ENCODE measurements at regions not wholly inside any gene's neighbourhood (a gene's known extent, or its start where the extent isn't known, plus 50 kb on each side); places are given as distances from the start of the nearest gene placed in this dataset.

- Histone ChIP-seq H3K27me3 (ENCODE audit: control insufficient read depth in 1 of 2, insufficient read depth in 2 of 2, low read length in 2 of 2) (no peaks in the 10 kb centered on the region; a peak in 1 of 5 replicates), H3K4me1 (ENCODE audit: insufficient read depth, low read length) (no peaks in the 10 kb centered on the region), H3K4me2 (ENCODE audit: low read depth, low read length) (no peak overlapping the region), H3K27ac (ENCODE audit: extremely low read length, insufficient read depth, low read length) (no peak overlapping the region), H3K4me3 (replicated peaks in 1 of 3; ENCODE audit: insufficient read depth in 1 of 3, low read depth in 2 of 3, low read length in 3 of 3) (no peak overlapping the region), H3K36me3 (replicated peaks in 1 of 2; ENCODE audit: control insufficient read depth in 1 of 2, insufficient read depth in 2 of 2, low read length in 2 of 2) (no peaks in the 10 kb centered on the region), H2AFZ (ENCODE audit: low read length) (no peak overlapping the region), H3K9ac (ENCODE audit: insufficient read depth, low read depth, low read length) (no peak overlapping the region), H3K79me2 (ENCODE audit: insufficient read depth, low read length) (no peaks in the 10 kb centered on the region), H4K20me1 (ENCODE audit: insufficient read depth, low read length) (no peaks in the 10 kb centered on the region), H3K9me3 (ENCODE audit: low read length) (no peaks in the 10 kb centered on the region)
- FAIRE-seq (no peak), ATAC-seq (no peak), DNase-seq (ENCODE audit: low spot score) (no peak)
- intact Hi-C loops (cut with micrococcal nuclease; ENCODE audit: unreplicated experiment) (no loop called here), in situ Hi-C loops (cut with HindIII; ENCODE audit: extremely low pct_ligation_motif_present, low pct_unique_long_range_greater_than_20kb) (no loop called here)
- ChIA-PET POLR2A (no interaction called here), CTCF (ENCODE audit: low intra/inter-chr PET ratio, low total read pairs) (no interaction called here)
- TF ChIP-seq HMGXB4 (CRISPR knock-in tag; IDR thresholded peaks at IDR 0.05; ENCODE audit: borderline replicate concordance in 1 of 2, low read depth in 1 of 2) (no peak), NR2F1 (CRISPR knock-in tag; IDR thresholded peaks at IDR 0.05) (no peak), ETV5 (CRISPR knock-in tag; IDR thresholded peaks at IDR 0.05; ENCODE audit: borderline replicate concordance) (no peak), TP53 (CRISPR knock-in tag; conservative IDR thresholded peaks at IDR 0.05) (no peak), SOX13 (IDR thresholded peaks at IDR 0.05) (no peak), SOX13 (CRISPR knock-in tag; conservative IDR thresholded peaks at IDR 0.05 in 1 of 2, IDR thresholded peaks at IDR 0.05 in 1 of 2) (no peak), ISX (CRISPR knock-in tag; conservative IDR thresholded peaks at IDR 0.05) (no peak), ZNF143 (CRISPR knock-in tag; IDR thresholded peaks at IDR 0.05) (no peak), ZNF552 (CRISPR knock-in tag; IDR thresholded peaks at IDR 0.05; ENCODE audit: borderline replicate concordance) (no peak), BRF2 (CRISPR knock-in tag; IDR thresholded peaks at IDR 0.05) (no peak)
- 16% methylated on average over 10 of the region's 11 CpGs for WGBS (ENCODE audit: low lambda C conversion rate)
- no TSS peak for BruUV-seq (replicated peaks)
These were observed 86.9 kb upstream of the RASGRP1 start for GRCh38 chr15:38651328-38652038.
